ENCODE measurements at regions not wholly inside any gene's neighbourhood (a gene's known extent, or its start where the extent isn't known, plus 50 kb on each side); places are given as distances from the start of the nearest gene placed in this dataset.

GRCh38 chr9:106797299-106797698 lies 65.7 kb upstream of the ZNF462 start:
- TF ChIP-seq REST (IDR thresholded peaks at IDR 0.05; ENCODE audit: insufficient read depth in 1 of 2, low read depth in 2 of 2, low read length in 2 of 2): no peak
- TF ChIP-seq SIN3A (IDR thresholded peaks at IDR 0.05; ENCODE audit: borderline replicate concordance, insufficient read depth, low read length): no peak
- no peak for TF ChIP-seq POLR2AphosphoS5 (IDR thresholded peaks at IDR 0.05; ENCODE audit: low read depth, low read length)
- no peak for TF ChIP-seq FOXP2 (optimal IDR thresholded peaks at IDR 0.05; ENCODE audit: borderline replicate concordance, extremely low read depth, extremely low read length, insufficient read depth)
- TF ChIP-seq TAF1 (IDR thresholded peaks at IDR 0.05; ENCODE audit: borderline replicate concordance, insufficient read depth, low read length): no peak

- no peak for TF ChIP-seq TAF1 (IDR thresholded peaks at IDR 0.05; ENCODE audit: borderline replicate concordance, insufficient read depth, low read length)
These were observed 64.8 kb upstream of the ZNF462 start for GRCh38 chr9:106798016-106798799.

DNA sequence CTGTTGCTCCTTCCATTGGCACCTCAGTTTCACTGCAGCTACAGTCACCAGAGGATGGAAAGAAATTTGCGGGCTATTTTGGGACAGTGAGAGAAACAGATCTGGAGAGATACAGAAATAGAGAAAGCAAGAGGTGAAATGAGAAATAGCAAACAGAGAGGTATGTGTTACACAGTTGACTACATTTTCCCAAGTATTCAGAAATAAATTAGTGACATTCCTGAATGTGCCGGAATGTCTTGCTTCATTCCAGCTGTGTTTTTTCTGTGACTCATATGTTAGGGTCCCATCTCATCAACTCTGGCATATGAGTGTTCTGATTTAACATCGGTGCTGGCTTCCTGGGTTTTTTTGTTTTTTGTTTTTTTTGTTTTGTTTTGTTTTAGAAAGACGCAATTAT lies 63.8 kb upstream of the ZNF462 start:
- TF ChIP-seq POLR2AphosphoS5 (IDR thresholded peaks at IDR 0.05; ENCODE audit: low read depth, low read length) (no peak), TAF1 (IDR thresholded peaks at IDR 0.05; ENCODE audit: borderline replicate concordance, insufficient read depth, low read length) (no peak), REST (IDR thresholded peaks at IDR 0.05; ENCODE audit: insufficient read depth in 1 of 2, low read depth in 2 of 2, low read length in 2 of 2) (no peak), SIN3A (IDR thresholded peaks at IDR 0.05; ENCODE audit: borderline replicate concordance, insufficient read depth, low read length) (no peak), FOXP2 (optimal IDR thresholded peaks at IDR 0.05; ENCODE audit: borderline replicate concordance, extremely low read depth, extremely low read length, insufficient read depth) (no peak)

DNA sequence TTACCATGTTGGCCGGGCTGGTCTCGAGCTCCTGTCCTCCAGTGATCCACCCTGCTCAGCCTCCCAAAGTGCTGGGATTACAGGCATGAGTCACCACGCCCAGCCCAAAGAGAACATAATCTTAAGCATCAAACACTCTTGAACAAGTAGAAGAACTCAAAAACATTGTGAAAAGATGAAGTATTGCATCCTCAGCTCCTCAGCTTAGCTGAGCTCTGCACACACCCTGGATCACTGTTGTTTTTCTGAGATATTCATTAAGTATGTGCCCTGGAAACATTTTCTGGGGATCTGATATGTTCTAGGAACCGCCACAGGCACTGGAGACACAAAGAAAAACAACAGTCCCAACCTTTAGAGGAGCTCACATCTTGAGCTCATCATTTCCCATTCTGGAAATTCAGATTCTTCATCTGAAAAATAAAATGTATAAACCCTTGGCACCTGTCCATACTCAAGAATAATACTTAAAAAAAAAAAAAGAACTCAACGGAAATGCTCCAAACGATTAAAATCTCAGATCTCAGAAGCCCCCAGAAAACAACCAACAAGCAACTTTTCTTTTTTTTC lies 62.2 kb upstream of the ZNF462 start:
- no peak for TF ChIP-seq REST (IDR thresholded peaks at IDR 0.05; ENCODE audit: insufficient read depth in 1 of 2, low read depth in 2 of 2, low read length in 2 of 2)
- TF ChIP-seq SIN3A (IDR thresholded peaks at IDR 0.05; ENCODE audit: borderline replicate concordance, insufficient read depth, low read length): no peak
- TF ChIP-seq POLR2AphosphoS5 (IDR thresholded peaks at IDR 0.05; ENCODE audit: low read depth, low read length): no peak
- TF ChIP-seq FOXP2 (optimal IDR thresholded peaks at IDR 0.05; ENCODE audit: borderline replicate concordance, extremely low read depth, extremely low read length, insufficient read depth): no peak
- no peak for TF ChIP-seq TAF1 (IDR thresholded peaks at IDR 0.05; ENCODE audit: borderline replicate concordance, insufficient read depth, low read length)

DNA sequence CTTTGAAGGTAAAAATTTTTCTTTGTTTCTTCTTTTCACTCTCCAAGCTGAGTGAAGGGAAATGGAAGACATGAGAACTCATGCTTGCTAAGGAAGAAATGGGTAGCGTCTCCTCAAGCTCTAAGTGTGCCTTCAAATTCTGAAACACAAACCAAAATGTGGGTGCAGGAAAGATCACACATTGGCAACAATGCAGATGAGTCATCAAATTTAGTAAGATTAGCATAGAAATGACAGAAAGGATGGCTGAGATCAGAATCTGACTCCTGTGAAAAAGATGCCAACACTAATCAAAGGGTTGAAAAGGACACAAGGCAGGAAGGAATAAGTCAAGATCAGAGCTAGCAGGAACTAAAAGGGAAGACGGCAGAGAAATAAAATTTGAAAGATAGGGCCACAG lies 61.1 kb upstream of the ZNF462 start:
- TF ChIP-seq REST (IDR thresholded peaks at IDR 0.05; ENCODE audit: insufficient read depth in 1 of 2, low read depth in 2 of 2, low read length in 2 of 2) (no peak), FOXP2 (optimal IDR thresholded peaks at IDR 0.05; ENCODE audit: borderline replicate concordance, extremely low read depth, extremely low read length, insufficient read depth) (no peak), POLR2AphosphoS5 (IDR thresholded peaks at IDR 0.05; ENCODE audit: low read depth, low read length) (no peak)

All from PFSK-1 (cell line).